ENCODE measurements at regions not wholly inside any gene's neighbourhood (a gene's known extent, or its start where the extent isn't known, plus 50 kb on each side); places are given as distances from the start of the nearest gene placed in this dataset.

GRCh38 chr4:74618659-74619058 is 173.7 kb downstream of the AREG start:
- DNase-seq, result no peak

- DNase-seq, result no peak
Measured at GRCh38 chr4:74619931-74620702, 174.2 kb downstream of the BTC start.

- DNase-seq, result no peak
Measured at GRCh38 chr4:74621616-74622015, 172.7 kb downstream of the BTC start.

DNA sequence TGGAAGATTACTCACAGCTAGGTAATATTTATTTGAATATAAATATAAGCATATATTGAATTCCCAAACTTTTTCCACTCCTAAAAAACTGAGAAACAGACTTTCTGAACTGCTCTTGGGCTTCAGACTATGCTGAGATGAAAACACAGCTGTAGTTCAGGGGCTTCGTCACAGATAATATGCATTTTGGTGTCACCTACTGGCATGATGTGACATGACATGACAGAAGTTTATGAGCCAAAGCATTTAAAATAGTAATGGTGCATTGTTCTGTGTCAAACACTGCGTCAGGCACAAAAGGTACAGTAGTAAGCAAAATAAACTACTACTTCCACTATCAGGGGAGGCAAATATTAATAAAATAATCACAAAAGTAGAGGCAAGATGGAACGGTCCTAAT is 171.3 kb downstream of the BTC start:
- DNase-seq, result peak; percentile 26

- no peak for DNase-seq
Measured at GRCh38 chr4:74624351-74625151, 169.8 kb downstream of the BTC start.

DNA sequence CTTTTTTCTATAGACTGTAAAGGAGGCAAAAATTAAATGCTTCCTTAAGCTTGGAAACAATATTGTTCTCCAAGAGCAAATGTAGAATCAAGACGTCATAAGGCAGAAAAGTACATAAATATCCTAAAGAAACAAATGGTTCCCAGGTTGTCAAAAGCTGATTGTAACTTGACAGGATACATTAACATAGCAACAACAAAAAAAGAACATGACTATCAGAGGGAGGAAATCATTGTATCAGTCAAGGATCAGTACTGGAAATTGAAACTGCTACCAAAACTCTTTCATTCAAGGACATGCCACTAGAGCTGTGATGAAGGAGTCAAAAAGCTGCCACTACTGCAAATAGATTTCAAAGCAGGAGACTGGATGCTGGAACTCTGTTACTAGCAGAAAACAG is 168.3 kb downstream of the BTC start:
- DNase-seq, result no peak

GRCh38 chr4:74627093-74627492 is 167.2 kb downstream of the BTC start:
- no peak for DNase-seq

DNA sequence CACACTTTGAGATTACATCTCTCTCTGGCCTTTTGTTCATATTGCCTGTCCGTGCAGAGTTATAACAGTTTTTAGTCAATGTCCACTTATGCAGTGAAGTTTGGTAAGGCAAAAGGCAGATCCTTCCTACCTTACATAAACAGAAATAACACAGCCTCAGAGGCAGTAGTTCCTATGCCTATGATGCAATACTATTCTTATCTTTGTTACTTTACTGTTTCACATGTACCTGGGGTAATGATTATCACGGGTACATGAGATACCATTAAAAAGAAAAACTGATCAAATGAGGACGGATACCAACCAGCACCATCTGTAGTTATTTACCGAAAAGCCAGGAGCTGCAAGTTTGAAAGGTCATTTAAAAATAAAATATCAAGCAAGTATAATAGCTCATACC is 166.8 kb downstream of the BTC start:
- no peak for DNase-seq

DNA sequence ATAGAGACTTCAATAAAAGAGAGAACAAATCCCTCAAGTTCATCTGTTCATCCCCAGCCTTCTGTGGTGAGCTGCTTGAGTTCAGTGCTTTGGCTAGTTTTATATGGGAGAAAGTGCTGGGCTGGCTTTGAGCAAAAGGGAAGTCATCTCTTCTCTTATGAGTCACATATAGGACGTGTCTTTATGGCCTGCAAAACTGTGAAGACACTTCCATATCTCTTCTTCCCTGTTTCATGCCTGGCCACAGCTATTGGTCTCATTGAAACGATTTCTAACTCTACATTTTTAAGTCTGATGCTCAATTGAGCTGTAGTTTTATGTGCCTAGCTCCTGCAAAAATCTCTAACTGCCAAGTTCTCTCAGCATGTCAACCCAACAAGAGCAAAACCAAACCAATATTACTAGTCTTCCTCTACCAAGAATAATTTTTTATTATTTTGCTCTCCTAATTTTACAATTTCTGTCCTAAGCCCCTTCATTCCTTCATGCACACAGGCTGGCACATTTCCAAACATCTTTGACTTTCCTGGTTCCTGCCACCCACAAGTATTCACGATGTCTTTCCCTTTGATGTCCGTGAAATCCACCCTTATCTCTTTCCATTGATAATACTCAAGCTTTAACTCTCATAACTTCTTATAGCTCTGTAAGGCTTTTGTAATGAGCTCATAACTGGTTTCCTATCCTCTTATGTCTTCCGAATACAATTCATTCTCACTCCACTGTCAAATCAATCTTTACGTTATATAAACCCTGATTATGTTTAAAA is 165.3 kb downstream of the BTC start:
- DNase-seq, result no peak

DNA sequence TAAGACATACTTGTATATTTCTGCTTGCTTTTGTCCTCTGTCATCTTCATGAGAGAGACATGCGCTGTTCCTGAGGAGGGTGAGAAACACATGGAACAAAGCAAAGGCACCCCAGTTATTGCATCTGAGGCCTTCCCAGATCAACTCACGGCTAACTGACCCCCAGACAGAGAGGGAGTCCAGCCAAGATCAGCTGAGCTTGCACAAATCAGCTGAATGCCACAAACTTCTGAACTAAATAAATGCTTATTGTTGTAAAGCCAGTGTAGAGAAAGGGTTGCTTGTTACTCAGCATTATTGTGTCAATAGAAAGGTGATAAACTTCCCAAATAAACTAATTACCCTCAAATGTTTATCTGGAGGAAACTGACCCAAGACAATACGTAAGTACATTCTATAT is 163.8 kb downstream of the BTC start:
- no peak for DNase-seq

- DNase-seq, result no peak
Measured at GRCh38 chr4:74631338-74631737, 163.0 kb downstream of the BTC start.

GRCh38 chr4:74631988-74632387 is 162.3 kb downstream of the BTC start:
- DNase-seq, result no peak

DNA sequence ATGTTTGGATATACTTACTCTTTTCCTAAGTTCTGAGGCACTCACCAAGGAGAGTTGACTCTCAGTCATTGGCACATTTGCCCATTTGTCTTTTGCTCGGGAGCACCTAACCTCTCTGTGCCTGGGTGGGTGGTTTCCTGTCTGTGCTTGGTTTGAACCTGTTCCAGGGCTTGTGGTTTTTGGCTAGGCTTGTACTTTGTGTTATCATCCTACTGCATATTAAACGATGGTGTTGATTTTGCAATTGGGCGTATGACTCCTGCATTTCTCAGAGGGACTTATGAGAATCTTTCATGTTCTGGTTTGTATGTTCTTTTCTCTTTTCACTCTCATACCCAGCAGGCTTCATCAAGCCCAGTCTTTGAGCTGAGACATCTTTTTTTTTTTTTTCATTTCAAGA is 161.7 kb downstream of the BTC start:
- peak; percentile 3 for DNase-seq

DNA sequence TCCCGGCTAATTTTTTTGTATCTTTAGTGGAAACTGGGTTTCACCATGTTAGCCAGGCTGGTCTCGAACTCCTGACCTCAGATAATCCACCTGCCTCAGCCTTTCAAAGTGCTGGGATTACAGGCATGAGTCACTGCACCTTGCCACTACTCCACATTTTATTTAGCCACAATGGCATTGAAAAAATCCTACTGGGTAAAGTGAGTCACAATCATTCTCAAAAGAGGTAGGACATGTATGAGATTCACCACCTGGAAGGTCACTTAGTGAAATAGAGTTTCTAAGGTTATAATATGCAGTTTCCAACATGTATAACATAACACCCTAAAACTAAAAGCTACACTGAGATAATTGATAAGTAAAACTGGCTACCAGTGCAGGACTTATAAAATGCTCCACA is 159.2 kb downstream of the BTC start:
- no peak for DNase-seq

DNA sequence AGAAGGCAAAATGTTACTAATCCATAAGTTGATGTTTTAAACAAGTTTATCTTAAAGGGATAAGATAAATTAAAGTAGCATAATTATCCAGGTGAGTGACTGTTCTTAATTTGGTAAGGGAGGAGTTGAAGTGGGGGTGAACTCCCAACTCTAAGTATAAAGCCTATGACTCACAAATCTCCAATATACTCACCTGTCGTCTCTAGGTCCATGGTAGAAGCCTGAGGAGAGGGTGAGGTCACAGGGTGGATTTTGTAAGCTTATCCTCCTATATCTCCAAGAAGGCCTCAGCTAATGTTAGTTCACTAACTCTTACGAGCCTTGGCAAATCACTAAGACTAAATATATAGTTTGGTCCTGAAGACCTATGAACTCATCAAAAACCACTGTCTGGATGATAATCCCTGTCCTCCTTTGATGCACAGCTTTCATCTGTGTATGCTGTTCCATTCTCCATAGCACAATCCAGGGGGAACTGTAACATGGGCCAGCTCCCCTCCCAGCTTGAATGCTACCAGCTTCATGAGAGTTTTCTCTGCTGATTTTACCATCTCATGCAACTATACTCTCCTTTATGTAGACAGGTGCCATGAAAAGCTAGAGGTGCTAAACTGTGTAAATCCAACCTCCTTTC is 158.7 kb downstream of the BTC start:
- no peak for DNase-seq

DNA sequence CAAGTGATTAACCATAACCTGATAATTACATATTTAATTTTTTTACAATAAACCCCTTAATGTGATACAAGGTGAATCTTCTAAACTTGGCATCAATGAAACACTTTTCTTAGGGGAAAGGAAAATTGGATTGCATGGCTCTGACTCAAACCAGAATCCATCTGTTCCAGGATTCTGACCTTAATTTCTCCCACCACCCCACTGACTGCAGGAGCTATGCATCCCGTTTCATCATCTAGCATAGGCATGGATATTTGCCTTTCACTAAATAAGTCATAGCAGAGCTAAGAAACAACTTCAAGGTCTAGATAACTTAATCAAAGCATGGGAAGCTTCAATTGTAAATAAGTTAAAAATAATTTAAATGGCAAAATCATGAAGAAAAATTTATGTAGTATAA is 156.3 kb downstream of the BTC start:
- DNase-seq, result no peak

GRCh38 chr4:74638689-74639088 is 155.6 kb downstream of the BTC start:
- DNase-seq, result no peak

DNA sequence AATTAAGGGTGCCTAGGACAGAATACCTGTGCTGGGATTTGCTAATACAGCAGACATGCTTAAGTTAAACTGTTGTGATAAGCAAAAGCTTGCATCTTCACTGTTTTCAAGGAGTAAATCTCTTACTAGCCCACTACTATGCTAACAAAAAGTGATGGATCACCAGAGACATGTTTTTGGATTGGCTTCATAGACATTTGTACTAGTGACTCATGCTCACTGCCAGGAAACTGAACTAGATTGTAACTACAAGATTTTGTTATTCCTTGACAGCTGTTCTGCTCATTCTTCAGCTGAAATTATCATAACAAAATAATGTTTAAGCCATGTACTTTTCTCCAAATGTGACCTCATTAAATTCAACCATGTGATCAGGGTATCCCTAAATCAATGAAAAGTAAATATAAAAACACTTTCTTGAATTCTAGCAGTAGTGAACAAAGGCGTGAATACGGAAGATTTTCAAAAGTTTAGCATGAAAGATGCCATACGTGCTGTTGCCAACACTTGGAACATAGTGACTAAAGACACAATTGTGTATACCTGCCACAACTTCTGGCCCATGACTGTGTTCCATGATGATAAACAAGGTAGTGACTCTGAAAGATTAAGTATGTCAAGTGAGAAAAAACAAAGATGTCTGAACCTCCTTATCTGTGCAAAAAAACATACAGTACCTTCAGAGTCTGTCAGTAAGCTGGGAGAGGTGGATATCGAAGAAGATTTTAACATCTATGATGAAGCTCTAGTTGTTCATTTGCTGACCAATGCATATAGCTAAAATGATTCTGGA is 154.0 kb downstream of the BTC start:
- DNase-seq, result no peak

- DNase-seq, result no peak
Measured at GRCh38 chr4:74642006-74642405, 152.3 kb downstream of the BTC start.

GRCh38 chr4:74649193-74649592 is 145.1 kb downstream of the BTC start:
- DNase-seq, result no peak

- DNase-seq, result no peak
Measured at GRCh38 chr4:74651198-74651597, 143.1 kb downstream of the BTC start.
